Ishikawa (cell line): ENCODE measurements at regions not wholly inside any gene's neighbourhood (a gene's known extent, or its start where the extent isn't known, plus 50 kb on each side); places are given as distances from the start of the nearest gene placed in this dataset.

Experiments
- CEBPB ChIP-seq: IDR thresholded peaks from 2 replicates; pipeline ENCODE4 v1.6.1; 2012
- CREB1 ChIP-seq: IDR thresholded peaks from 2 replicates; pipeline ENCODE4 v1.6.1; 2012; ENCODE audit warnings: low read depth
- EGR1 ChIP-seq: IDR thresholded peaks from 2 replicates; pipeline ENCODE4 v1.6.1; 2012
- EP300 ChIP-seq: IDR thresholded peaks from 2 replicates; pipeline ENCODE4 v1.6.1; 2012; ENCODE audit warnings: borderline replicate concordance
- FOXM1 ChIP-seq: IDR thresholded peaks from 2 replicates; pipeline ENCODE4 v1.6.1; 2012; ENCODE audit warnings: low read depth, borderline replicate concordance
- NFIC ChIP-seq: IDR thresholded peaks from 2 replicates; pipeline ENCODE4 v1.6.1; 2012
- RAD21 ChIP-seq: IDR thresholded peaks from 2 replicates; pipeline ENCODE4 v1.6.1; 2012; ENCODE audit warnings: low read depth
- REST ChIP-seq: IDR thresholded peaks from 2 replicates; pipeline ENCODE4 v1.6.1; 2012; ENCODE audit warnings: low read depth, mild to moderate bottlenecking
- TAF1 ChIP-seq: IDR thresholded peaks from 2 replicates; pipeline ENCODE4 v1.6.1; 2012; ENCODE audit warnings: low read depth, mild to moderate bottlenecking
- TCF12 ChIP-seq: IDR thresholded peaks from 2 replicates; pipeline ENCODE4 v1.6.1; 2012; ENCODE audit warnings: low read depth
- TEAD4 ChIP-seq: IDR thresholded peaks from 2 replicates; pipeline ENCODE4 v1.6.1; 2012
- USF1 ChIP-seq: IDR thresholded peaks from 2 replicates; pipeline ENCODE4 v1.6.1; 2012
- YY1 ChIP-seq: IDR thresholded peaks from 2 replicates; pipeline ENCODE4 v1.6.1; 2012; ENCODE audit warnings: low read depth
- ZBTB7A ChIP-seq: IDR thresholded peaks from 2 replicates; pipeline ENCODE4 v1.6.1; 2012; ENCODE audit warnings: low read depth
- TF ChIP-seq, protein P1 (sequence below): IDR thresholded peaks from 2 replicates; pipeline ENCODE4 v1.6.1; 2012

- TF ChIP-seq TAF1 (no peak), USF1 (no peak), NFIC (no peak), REST (no peak)
Observed at GRCh38 chr9:28668158-28668557, 1094.9 kb upstream of the C9orf72 start.

GRCh38 chr9:28671000-28671399 lies 1097.7 kb upstream of the C9orf72 start:
- TF ChIP-seq REST (peak; percentile 58), CREB1 (no peak)

DNA sequence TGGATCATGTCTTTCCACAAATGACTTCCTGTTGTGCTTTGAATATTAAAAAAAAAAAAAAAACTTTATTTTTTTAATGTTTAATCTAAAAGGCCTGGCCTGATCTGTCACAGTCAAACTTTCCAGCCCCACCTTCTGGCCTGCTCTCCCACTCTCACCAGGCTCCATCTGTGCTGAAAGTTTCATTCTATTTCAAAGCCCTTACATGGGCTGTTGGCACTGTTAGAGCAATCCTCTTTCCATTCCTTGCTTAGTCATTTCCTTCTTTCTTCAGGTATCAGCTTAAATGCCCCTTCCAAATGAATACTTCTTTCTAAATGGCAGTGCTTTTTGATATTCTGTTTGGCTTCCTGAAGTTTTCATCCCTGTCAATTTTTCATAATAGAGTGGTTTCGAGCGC lies 1104.8 kb upstream of the C9orf72 start:
- TF ChIP-seq FOXM1, result no peak
- TF ChIP-seq USF1, result no peak
- no peak for TF ChIP-seq TAF1
- TF ChIP-seq RAD21, result no peak
- no peak for TF ChIP-seq REST
- no peak for TF ChIP-seq TEAD4
- TF ChIP-seq NFIC, result no peak
- TF ChIP-seq, protein P1, sequence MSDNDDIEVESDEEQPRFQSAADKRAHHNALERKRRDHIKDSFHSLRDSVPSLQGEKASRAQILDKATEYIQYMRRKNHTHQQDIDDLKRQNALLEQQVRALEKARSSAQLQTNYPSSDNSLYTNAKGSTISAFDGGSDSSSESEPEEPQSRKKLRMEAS, result no peak
- TF ChIP-seq EGR1, result no peak
- TF ChIP-seq ZBTB7A, result no peak
- TF ChIP-seq CEBPB, result no peak
- TF ChIP-seq YY1, result no peak
- no peak for TF ChIP-seq EP300
- no peak for TF ChIP-seq CREB1
- no peak for TF ChIP-seq TCF12

- TF ChIP-seq CREB1, result no peak
- no peak for TF ChIP-seq RAD21
- no peak for TF ChIP-seq EP300
- TF ChIP-seq REST, result no peak
- no peak for TF ChIP-seq NFIC
- TF ChIP-seq TCF12, result no peak
- TF ChIP-seq TEAD4, result no peak
- TF ChIP-seq, protein P1, result no peak
Observed at GRCh38 chr9:28688172-28688571, 1114.9 kb upstream of the C9orf72 start.
